SK-N-SH treated with all-trans-retinoic acid at 6 μM for 48 hours (cell line): ENCODE measurements at regions not wholly inside any gene's neighbourhood (a gene's known extent, or its start where the extent isn't known, plus 50 kb on each side); places are given as distances from the start of the nearest gene placed in this dataset.

ENCODE experiments used
- ARNTL ChIP-seq: fragments of 450-650 bp; formaldehyde crosslinking; IDR thresholded peaks from 2 replicates; pipeline ENCODE4 v1.5.0; 2020; ENCODE audit warnings: low read depth, mild to moderate bottlenecking, moderate library complexity, borderline replicate concordance
- BACH2 ChIP-seq: fragments of 250-450 bp; sonication (Bioruptor Pico); IDR thresholded peaks from 2 replicates; pipeline ENCODE4 v1.9.0; 2021; ENCODE audit warnings: mild to moderate bottlenecking, borderline replicate concordance
- CREB5 ChIP-seq: fragments of 250-450 bp; sonication (Bioruptor Pico); IDR thresholded peaks from 2 replicates; pipeline ENCODE4 v1.5.1; 2020; ENCODE audit warnings: low read depth, mild to moderate bottlenecking, moderate library complexity
- ESRRG ChIP-seq: fragments of 250-450 bp; sonication (Bioruptor Pico); IDR thresholded peaks from 2 replicates; pipeline ENCODE4 v1.6.1; 2021; ENCODE audit warnings: mild to moderate bottlenecking
- GLIS3 ChIP-seq: fragments of 250-450 bp; sonication (Bioruptor Pico); IDR thresholded peaks from 2 replicates; pipeline ENCODE4 v1.5.0; 2020; ENCODE audit warnings: mild to moderate bottlenecking, moderate library complexity
- PATZ1 ChIP-seq: fragments of 250-450 bp; sonication (Bioruptor Pico); IDR thresholded peaks from 2 replicates; pipeline ENCODE4 v1.8.0; 2020; ENCODE audit warnings: mild to moderate bottlenecking, moderate library complexity, borderline replicate concordance
- RARB ChIP-seq: fragments of 250-450 bp; sonication (Bioruptor Pico); IDR thresholded peaks from 2 replicates; pipeline ENCODE4 v1.8.0; 2021; ENCODE audit warnings: mild to moderate bottlenecking, moderate library complexity
- TOX ChIP-seq: fragments of 250-450 bp; sonication (Bioruptor Pico); IDR thresholded peaks from 2 replicates; pipeline ENCODE4 v1.8.0; 2021; ENCODE audit warnings: mild to moderate bottlenecking, moderate library complexity, borderline replicate concordance
- ZFP3 ChIP-seq: fragments of 250-450 bp; sonication (Bioruptor Pico); IDR thresholded peaks from 2 replicates; pipeline ENCODE4 v1.5.0; 2020; ENCODE audit warnings: mild to moderate bottlenecking, moderate library complexity
- ZFP30 ChIP-seq: fragments of 450-650 bp; formaldehyde crosslinking; IDR thresholded peaks from 2 replicates; pipeline ENCODE4 v1.5.0; 2022; ENCODE audit warnings: mild to moderate bottlenecking, moderate library complexity
- ZNF565 ChIP-seq: fragments of 450-650 bp; formaldehyde crosslinking; conservative IDR thresholded peaks from 2 replicates; pipeline ENCODE4 v1.5.0; 2020; ENCODE audit warnings: low read depth, mild to moderate bottlenecking, moderate library complexity
- ZNF8 ChIP-seq: fragments of 450-650 bp; formaldehyde crosslinking; IDR thresholded peaks from 2 replicates; pipeline ENCODE4 v1.5.0; 2020; ENCODE audit warnings: mild to moderate bottlenecking, moderate library complexity

GRCh38 chr12:125687403-125687802 lies 622.2 kb downstream of the AACS start:
- TF ChIP-seq ZFP3 (CRISPR knock-in tag) (no peak), PATZ1 (CRISPR knock-in tag) (no peak), ZNF8 (CRISPR knock-in tag) (no peak), ESRRG (CRISPR knock-in tag) (no peak), BACH2 (CRISPR knock-in tag) (no peak), RARB (CRISPR knock-in tag) (no peak), ARNTL (CRISPR knock-in tag) (no peak), TOX (CRISPR knock-in tag) (no peak), ZNF565 (CRISPR knock-in tag) (no peak), CREB5 (CRISPR knock-in tag) (no peak), GLIS3 (CRISPR knock-in tag) (no peak), ZFP30 (no peak)
